Uterus (tissue), 3 donors: ENCODE measurements at regions not wholly inside any gene's neighbourhood (a gene's known extent, or its start where the extent isn't known, plus 50 kb on each side); places are given as distances from the start of the nearest gene placed in this dataset.
A peak's percentile ranks its signal among the peaks of the same experiment; 100 is the strongest.

Experiments
- DNase-seq, 2 donors: peaks; one replicate each; pipeline ENCODE4 v3.0.0-alpha.2; 2019 to 2020
- H3K27ac ChIP-seq, 2 donors: fragments of 200-600 bp; sonication (generic); 1 replicate in 1 of 2; 2 replicates in 1 of 2; pipeline ENCODE4 v1.5.1; 2016 to 2018
- H3K27me3 ChIP-seq, 2 donors: fragments of 200-600 bp; sonication (generic); one replicate each; pipeline ENCODE4 v1.5.1; 2018 to 2019; ENCODE audit warnings: control low read depth in 1 of 2
- H3K36me3 ChIP-seq, 2 donors: fragments of 200-600 bp; sonication (generic); one replicate each; pipeline ENCODE4 v1.5.1; 2019; ENCODE audit warnings: control low read depth in 1 of 2
- H3K4me1 ChIP-seq, 2 donors: fragments of 200-600 bp; sonication (generic); one replicate each; pipeline ENCODE4 v1.5.1; 2018 to 2019; ENCODE audit warnings: control low read depth in 1 of 2
- H3K4me3 ChIP-seq, 2 donors: fragments of 200-600 bp; sonication (generic); 1 replicate in 1 of 2; 2 replicates in 1 of 2; pipeline ENCODE4 v1.5.1; 2018 to 2019; ENCODE audit warnings: mild to moderate bottlenecking in 1 of 2
- H3K9me3 ChIP-seq, 2 donors: fragments of 200-600 bp; sonication (generic); one replicate each; pipeline ENCODE4 v1.5.1; 2019; ENCODE audit warnings: control low read depth in 1 of 2
- POLR2A ChIP-seq, 2 donors: fragments of 450-650 bp; IDR thresholded peaks; one replicate each; pipeline ENCODE4 v1.6.1; 2016; ENCODE audit warnings: antibody characterized with exemption in 2 of 2, mild to moderate bottlenecking in 1 of 2, moderate library complexity in 1 of 2
- intact Hi-C: fragments of 100-400 bp; cut with DNase I; formaldehyde crosslinking; loops from one replicate; pipeline ENCODE4 v1.15.1; 2023; ENCODE audit warnings: low total_unique reads
- TF ChIP-seq, protein P1 (sequence below), 4 experiments: fragments of 200-600 bp in 2 of 4; fragments of 450-650 bp in 2 of 4; sonication (generic) in 2 of 4; IDR thresholded peaks; one replicate each; pipeline ENCODE4 v1.5.1; 2016 to 2019; ENCODE audit warnings: antibody characterized with exemption in 4 of 4, mild to moderate bottlenecking in 2 of 4, moderate library complexity in 1 of 4
- donor health status: DM: yes; HTN: yes; CAD: no.

DNA sequence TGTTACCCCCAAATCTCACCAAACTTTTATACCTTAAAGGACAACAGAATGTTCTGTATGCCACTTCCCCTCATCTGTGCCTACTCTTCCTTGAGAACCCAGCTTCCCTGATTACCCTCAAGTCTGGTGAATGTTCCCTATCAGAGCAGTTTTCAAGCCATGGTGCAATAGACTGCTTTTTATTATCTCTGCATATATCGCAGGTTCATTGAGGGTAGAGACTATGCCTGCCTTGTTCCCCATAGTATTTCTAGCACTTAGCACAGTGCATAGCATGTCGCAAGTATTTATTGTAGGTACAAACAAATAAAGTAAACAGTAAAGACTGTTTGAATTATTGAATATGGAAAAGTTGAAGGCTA is 146.6 kb downstream of the HAUS1 start:
- Histone ChIP-seq H3K4me3 (no peak overlapping the region), H3K36me3 (no peaks in the 10 kb centered on the region), H3K9me3 (no peaks in the 10 kb centered on the region), H3K4me1 (no peaks in the 10 kb centered on the region), H3K27me3 (no peaks in the 10 kb centered on the region), H3K27ac (no peak overlapping the region)
- TF ChIP-seq, protein P1, sequence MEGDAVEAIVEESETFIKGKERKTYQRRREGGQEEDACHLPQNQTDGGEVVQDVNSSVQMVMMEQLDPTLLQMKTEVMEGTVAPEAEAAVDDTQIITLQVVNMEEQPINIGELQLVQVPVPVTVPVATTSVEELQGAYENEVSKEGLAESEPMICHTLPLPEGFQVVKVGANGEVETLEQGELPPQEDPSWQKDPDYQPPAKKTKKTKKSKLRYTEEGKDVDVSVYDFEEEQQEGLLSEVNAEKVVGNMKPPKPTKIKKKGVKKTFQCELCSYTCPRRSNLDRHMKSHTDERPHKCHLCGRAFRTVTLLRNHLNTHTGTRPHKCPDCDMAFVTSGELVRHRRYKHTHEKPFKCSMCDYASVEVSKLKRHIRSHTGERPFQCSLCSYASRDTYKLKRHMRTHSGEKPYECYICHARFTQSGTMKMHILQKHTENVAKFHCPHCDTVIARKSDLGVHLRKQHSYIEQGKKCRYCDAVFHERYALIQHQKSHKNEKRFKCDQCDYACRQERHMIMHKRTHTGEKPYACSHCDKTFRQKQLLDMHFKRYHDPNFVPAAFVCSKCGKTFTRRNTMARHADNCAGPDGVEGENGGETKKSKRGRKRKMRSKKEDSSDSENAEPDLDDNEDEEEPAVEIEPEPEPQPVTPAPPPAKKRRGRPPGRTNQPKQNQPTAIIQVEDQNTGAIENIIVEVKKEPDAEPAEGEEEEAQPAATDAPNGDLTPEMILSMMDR (IDR thresholded peaks at IDR 0.05) = no peak
- no peak for TF ChIP-seq POLR2A (IDR thresholded peaks at IDR 0.05)
- intact Hi-C loops = no loop called here
- DNase-seq = no peak

DNA sequence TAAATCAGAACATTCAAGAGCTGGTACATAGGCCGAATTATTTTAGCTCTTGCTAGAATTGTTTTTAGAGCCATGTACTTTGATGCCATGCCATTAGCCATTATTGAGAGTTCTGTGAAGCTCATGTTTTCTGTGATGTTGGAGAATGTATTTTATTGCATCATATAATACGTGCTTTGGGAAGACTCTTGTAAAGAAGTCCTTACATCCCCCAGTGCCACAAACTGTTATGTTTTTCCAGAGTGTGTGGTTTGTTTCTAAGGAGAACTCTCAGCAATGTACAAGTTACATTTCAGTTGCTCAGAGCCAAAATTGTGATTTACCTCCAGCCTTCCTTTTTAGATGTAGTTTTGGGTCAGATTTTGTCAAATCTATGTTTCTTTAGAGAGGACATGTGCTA is 148.6 kb downstream of the HAUS1 start:
- no peak for TF ChIP-seq POLR2A (IDR thresholded peaks at IDR 0.05)
- TF ChIP-seq, protein P1 (IDR thresholded peaks at IDR 0.05) = no peak
- no peaks in the 10 kb centered on the region for H3K36me3 ChIP-seq
- no peaks in the 10 kb centered on the region for H3K9me3 ChIP-seq
- no peaks in the 10 kb centered on the region for H3K4me1 ChIP-seq
- no peak overlapping the region for H3K27ac ChIP-seq
- DNase-seq = no peak
- no peaks in the 10 kb centered on the region for H3K27me3 ChIP-seq
- no peak overlapping the region for H3K4me3 ChIP-seq
- intact Hi-C loops = no loop called here

DNA sequence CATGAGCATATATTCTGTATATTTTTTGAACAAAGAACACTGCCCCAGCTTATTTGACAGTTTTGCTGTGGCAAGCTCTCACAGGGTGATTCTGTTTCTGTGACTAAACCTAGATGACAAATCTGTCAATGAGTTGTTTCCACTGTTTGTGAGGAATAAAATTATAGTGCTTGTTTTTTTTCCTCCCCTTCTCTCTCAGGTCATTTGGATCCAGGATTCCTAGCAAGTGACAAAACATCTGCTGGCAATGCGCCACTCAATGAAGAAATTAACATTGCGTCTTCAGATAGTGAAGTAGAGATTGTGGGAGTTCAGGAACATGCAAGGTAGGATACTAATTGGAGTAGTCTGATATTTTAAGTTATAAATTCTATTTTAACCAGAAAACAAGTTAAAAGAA is 149.3 kb downstream of the HAUS1 start:
- H3K4me1 ChIP-seq = no peaks in the 10 kb centered on the region
- peak overlapping the region in 1 of 2 donors; percentile 48 for H3K27ac ChIP-seq
- H3K36me3 ChIP-seq = no peaks in the 10 kb centered on the region
- H3K27me3 ChIP-seq = no peaks in the 10 kb centered on the region
- no peak for TF ChIP-seq POLR2A (IDR thresholded peaks at IDR 0.05)
- TF ChIP-seq, protein P1 (IDR thresholded peaks at IDR 0.05) = no peak
- peak; percentile 45 to 61 for DNase-seq
- intact Hi-C loops = no loop called here
- no peak overlapping the region for H3K4me3 ChIP-seq
- no peaks in the 10 kb centered on the region for H3K9me3 ChIP-seq

DNA sequence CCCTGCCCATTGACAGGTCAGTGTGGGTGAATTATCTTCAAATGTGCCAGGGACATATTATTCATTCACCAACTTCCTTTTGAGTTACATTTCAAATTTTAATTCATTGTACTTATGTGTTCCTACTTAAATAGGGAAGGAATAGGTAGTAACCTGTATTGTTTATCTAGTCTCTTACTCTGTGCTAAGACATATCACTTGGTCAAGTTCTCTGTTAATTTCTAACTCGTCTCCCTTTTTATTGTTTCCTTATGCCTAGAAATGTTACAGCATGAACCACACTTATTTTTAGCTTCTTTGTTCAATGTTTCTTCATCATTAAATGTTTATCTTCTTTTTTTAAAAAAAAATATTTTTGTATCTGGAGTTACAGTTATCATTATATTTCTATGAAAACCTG is 151.9 kb downstream of the HAUS1 start:
- Histone ChIP-seq H3K4me1 (no peaks in the 10 kb centered on the region), H3K36me3 (no peaks in the 10 kb centered on the region), H3K4me3 (no peak overlapping the region), H3K27me3 (no peaks in the 10 kb centered on the region), H3K9me3 (no peaks in the 10 kb centered on the region), H3K27ac (no peak overlapping the region)
- TF ChIP-seq, protein P1 (IDR thresholded peaks at IDR 0.05) = no peak
- no peak for TF ChIP-seq POLR2A (IDR thresholded peaks at IDR 0.05)
- DNase-seq = no peak
- intact Hi-C loops = no loop called here

DNA sequence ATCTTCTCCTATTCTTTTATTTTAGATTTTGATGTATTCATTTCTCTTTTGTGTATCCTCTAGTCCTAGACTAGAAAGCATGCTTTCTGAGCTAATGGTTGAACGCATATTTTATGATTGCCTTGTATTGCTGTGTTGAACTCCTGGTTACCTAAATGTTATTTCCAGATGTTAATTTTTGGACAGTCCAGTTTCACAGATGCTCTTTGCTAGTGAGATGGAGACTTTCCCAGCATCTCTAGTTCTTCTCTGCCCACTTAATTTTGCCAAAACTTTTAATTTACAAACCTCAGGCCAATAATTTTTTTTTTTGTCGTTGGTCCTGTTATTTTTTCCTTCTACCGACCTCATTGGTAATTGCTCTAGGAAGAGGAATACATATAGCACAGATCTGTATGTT is 153.2 kb downstream of the HAUS1 start:
- DNase-seq = no peak
- TF ChIP-seq POLR2A (IDR thresholded peaks at IDR 0.05) = no peak
- TF ChIP-seq, protein P1 (IDR thresholded peaks at IDR 0.05) = no peak
- no peak overlapping the region for H3K4me3 ChIP-seq

More for the DNA sequence above, 153.2 kb downstream of the HAUS1 start:
- intact Hi-C loops = no loop called here
- Histone ChIP-seq H3K27ac (no peak overlapping the region), H3K36me3 (no peaks in the 10 kb centered on the region), H3K4me1 (no peaks in the 10 kb centered on the region), H3K9me3 (no peaks in the 10 kb centered on the region), H3K27me3 (no peaks in the 10 kb centered on the region)
